Pons (tissue), 1 donor: ENCODE measurements at regions not wholly inside any gene's neighbourhood (a gene's known extent, or its start where the extent isn't known, plus 50 kb on each side); places are given as distances from the start of the nearest gene placed in this dataset.
"Not testable (repeated sequence)": the region's sequence is repeated elsewhere in the genome, so short reads cannot be mapped to it uniquely, and the experiment has no call there.

Experiments
- DNase-seq: peaks from one replicate; pipeline ENCODE4 v3.0.0-alpha.2; 2016; ENCODE audit warnings: low spot score

DNA sequence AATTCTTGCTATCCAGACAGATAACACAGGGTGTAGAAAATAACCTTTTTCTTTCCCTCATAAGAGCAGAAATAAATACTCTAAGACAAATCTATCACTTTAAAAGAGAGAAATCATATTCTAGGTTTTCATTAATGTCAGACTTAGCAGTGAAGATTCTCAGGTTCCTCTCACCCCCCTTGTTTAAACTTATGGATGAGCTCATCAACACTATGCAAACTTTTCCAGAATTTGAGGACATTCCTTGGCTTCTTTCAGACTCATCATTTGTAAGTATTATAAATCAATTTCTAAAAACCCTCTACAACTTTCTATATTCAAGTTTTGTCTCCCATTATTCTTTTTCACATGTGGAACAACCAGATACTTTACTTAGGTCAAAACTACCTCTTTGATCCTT is 374.9 kb upstream of the TRPC7 start:
- no peak for DNase-seq

DNA sequence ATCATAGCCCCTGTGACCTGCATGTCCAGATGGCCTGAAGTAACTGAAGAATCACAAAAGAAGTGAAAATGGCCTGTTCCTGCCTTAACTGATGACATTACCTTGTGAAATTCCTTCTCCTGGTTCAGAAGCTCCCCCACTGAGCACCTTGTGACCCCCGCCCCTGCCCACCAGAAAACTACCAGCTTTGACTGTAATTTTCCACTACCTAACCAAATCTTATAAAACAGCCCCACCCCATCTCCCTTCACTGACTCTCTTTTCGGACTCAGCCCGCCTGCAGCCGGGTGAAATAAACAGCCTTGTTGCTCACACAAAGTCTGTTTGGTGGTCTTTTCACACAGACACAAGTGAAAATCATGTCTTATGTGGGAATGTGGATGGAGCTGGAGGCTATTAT is 373.9 kb upstream of the TRPC7 start:
- DNase-seq, result not testable (repeated sequence)

DNA sequence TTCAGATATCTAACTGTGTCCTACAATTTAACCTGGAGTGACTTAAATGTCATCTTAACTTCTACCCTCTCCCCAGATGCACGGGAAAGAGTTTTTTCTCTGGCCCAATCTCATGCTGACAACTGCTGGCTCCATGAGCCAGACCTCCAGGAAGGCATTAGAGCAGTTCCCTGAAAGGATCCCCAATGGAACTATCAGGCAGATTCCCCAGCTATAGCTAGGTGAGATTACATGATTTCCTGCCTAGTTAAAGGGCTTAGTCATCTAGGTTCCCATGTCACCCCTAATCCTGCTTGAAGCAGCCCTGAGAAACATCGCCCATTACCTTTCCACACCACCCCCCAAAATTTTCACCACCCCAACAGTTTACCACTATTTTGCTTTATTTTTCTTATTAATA is 373.5 kb upstream of the TRPC7 start:
- no peak for DNase-seq

DNA sequence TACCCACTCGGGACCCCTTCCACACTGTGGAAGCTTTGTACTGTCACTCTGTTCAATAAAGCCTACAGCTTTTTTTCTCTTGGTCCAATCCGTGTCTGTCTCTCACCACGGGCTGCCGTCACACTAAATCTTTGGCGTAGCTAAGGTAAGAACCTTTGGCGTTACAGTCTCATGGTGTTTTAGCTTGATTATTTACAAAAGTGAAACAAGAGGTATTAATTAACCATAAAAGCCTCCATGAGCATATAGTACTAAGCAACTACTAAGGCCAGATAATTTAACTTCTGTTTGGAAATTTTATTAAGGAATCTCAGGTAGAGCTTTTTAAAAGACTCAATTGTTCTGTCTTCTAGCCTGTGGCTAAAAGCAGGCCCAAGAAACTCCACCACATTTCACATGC is 370.7 kb upstream of the TRPC7 start:
- no peak for DNase-seq

DNA sequence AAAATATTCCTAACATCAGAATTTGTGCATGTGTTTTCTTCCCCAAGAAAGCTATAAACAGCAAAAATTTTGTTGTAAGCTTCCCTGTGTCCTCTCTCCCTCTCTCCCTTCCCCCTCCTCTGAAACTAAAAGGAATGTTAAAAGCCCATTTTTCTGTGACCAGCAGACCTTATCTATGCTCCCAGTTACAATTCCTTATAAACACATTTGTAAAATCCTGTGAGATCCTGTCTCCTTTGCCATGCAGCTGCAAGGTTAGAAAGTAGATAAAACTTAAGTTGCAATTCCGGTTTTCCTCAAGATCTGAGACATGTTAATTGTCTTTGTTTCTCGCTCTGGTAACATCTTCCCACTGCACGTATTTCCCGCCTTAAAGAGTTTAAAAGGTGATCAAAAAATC is 370.3 kb upstream of the TRPC7 start:
- DNase-seq, result not testable (repeated sequence)

DNA sequence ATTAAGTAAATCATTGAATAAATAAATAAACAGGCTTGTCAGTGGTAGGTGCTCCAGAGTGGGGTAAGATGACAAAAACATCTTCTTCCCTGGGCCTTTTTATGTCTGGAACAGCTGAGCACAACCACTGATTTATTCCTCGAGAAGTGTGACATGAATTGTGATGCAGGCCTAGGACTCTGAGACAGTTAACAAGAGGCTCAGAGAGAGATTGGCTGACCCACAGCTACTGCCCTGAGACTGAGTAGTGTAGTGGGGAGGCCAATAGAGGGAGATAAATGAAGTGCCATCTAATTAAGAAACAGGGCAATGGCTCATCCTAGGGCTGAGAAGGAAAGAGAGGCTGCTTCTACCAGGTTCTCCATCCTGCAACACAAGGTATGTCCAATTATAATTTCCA is 369.3 kb upstream of the TRPC7 start:
- no peak for DNase-seq

DNA sequence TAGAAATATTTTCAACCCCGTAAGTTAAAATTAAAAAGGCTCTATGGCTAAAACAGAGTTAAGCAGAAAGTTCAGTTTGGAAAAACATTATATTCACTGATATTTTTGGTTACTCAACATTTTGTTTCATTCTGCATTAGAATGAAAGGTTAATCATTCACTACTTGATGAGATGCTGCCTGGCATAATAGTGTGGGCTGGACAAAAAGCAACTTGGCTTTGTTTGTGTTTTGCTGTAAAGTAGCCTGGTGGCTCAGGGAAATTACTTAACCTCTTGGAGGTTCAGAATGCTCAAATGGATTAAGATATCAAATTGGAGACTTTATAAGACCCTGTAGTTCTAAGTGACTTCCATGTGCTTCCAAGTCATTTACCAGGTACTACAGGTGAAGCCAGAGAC is 367.4 kb upstream of the TRPC7 start:
- no peak for DNase-seq

DNA sequence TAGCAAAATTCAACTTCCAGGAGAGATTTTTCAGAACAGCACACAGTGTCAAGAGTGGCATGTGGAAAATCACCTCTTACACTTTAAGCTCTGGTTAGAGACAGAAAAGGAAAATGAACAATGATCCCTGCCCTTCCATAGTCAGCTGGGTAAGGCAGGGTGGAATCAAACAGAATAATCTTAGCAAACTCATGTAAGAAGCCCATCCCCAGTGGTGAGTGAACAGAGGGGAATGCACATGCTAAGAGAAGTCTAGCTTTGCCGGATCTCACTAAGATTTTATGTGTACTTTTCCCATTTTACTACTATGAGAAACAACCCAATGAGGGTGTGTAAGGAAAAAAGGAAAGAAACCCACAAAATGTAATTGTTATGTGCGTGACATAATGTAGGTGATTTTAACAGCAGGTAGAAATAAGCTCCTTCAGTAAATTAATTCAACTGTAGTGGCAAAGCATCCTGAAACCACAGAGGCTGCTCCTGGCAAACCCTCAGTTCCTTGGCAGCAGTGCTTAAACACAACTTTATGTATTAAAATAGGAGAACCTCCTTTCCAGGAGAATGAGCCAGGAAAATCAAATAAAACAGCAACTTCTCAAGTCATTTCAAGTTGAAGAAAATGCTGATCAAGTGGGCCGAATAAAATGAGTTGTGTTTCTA is 366.0 kb upstream of the TRPC7 start:
- peak; percentile 12 for DNase-seq

DNA sequence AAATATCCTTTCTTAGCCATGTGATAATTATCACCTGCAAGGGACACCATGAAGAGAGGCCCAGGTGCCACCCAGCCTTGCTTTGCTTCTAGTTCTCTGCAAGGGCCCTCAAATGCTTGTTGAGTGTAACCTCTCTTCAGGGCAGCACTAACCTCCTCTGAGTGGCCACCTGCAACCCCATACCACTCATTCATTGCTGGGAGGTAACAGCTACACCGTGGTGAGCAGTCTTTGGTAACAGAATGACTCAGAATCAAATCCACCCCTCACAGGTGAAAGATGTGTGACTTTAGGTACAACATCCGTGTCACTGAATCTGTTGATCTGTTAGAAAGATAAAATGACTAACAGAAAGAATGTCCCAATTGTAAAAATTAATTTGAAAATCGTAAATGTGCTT is 365.1 kb upstream of the TRPC7 start:
- DNase-seq, result no peak

DNA sequence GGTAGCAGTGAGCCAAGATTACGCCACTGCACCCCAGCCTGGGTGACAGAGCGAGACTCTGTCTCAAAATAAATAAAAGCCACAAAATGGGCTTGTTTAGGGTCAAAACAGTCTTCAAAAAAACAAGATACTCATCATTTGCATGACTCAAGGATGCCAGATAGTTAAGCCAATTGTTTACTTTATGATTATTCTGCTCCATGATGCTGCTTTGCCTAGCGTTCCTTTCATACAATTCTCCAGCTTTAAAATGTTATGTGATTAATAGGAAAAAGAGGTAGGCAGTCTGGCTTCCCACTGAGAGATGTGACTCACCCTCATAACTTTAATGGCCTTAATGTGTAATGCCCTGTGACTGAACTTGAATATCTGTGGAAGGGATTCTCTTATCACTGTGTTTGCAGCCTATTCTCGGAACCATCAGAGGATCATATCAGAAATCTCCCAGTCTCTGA is 364.6 kb upstream of the TRPC7 start:
- DNase-seq, result no peak

DNA sequence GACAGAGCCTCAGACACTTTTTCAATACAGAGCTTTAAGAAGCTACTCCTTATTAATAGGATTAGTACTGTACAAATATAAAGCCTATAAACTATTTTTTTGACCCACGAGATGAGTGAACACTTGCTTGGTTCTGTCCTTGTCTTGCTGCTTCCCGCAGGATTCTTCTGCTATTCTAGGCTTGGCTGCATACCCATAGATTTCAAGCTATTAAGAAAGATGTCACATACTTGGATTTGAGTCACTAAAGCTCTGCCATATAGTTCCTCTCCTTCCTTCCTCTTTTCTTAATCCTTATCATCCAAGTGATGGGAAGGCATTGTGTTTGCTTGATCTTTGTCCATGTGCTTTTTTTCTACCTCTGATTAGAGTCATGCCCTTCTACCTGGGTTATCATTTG is 361.2 kb upstream of the TRPC7 start:
- no peak for DNase-seq

DNA sequence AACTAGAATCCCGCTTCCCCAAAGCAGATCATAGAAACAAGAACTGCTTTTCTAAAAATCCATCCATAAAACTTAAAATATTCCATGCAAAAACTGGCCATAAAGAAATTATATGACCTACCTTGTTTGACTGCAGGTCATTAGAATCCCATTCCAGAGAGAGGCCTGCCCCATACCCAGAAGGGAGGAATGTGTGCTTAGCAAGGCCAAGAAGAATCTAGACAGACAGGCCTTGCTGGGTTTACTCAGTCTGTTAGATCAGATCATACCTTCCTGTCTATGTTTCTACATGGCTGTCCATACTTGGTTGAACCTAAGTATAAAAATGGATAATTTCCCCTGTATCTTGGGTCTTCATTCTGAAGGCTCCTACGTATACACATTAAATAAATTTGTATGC is 358.8 kb upstream of the TRPC7 start:
- no peak for DNase-seq

DNA sequence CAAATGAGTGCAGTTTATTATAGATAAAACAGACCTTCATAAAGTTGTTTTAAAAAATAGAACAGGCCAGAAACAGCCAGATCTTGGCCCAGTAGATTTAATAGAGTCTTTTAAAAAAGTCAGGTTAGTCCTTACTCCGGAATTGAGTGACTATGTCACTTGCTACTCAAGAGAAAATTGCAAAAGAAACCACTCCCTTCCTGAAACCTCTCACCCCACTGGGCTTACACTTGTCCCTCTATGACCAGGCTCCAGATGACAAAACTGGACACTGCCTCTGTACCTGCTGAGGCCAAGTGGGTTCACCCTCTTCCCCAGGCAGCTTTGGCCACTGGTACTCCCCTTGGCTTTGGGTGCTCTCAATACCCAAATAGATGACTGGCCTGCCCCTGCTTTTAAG is 357.2 kb upstream of the TRPC7 start:
- no peak for DNase-seq

DNA sequence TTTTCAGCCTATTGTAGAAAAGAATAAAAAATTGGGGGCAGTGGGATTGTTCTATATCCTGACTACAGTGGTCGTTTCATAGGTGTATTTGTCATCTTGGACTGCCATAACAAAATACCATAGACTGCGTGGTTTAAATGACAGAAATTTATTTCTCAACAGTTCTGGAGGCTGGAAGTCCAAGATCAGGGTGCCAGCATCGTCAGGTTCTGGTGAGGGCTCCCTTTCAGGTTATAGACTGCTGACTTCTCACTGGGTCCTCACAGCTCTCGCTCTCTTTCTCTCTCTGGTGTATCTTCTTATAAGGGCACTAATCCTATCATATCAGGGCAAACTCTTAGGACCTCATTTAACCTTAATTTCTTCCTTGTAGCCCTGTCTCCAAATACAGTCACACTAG is 356.7 kb upstream of the TRPC7 start:
- no peak for DNase-seq

DNA sequence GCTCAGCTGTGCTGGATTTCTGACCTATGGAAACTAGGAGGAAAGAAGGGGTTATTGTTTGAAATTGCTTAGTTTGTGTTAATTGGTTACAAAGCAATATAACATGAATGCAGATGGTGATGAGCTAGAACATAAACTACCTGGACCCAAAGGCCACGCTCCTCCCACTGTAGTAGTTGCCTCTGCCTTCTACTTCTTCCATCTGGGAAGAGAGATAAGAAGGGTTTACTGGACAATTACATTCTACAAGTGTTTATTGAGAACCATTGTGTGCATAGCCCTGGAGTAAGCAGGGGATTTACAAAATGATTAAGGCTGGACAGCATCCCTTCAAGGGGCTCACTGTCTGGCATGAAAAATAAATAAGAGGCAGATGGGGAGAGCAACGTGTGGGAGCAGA is 355.3 kb upstream of the TRPC7 start:
- no peak for DNase-seq

DNA sequence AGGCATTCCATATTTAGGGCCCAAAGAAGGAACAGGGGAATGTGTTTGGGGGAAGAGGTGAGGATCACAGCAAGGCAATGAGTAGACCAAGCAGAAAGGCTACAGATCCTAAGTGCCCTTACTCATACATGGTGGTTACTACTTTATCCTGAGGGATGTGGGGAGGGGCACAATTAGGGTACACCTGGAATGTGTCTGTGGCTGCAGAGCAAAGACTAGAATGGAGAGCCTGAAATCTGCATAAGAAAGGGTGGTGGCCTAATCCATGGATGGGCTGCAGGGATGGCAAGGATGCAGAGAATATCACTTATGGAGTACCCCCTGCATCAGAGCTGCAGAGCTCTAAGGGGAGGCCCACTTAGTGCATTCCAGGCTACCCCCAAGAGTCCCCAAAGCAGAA is 352.6 kb upstream of the TRPC7 start:
- no peak for DNase-seq

DNA sequence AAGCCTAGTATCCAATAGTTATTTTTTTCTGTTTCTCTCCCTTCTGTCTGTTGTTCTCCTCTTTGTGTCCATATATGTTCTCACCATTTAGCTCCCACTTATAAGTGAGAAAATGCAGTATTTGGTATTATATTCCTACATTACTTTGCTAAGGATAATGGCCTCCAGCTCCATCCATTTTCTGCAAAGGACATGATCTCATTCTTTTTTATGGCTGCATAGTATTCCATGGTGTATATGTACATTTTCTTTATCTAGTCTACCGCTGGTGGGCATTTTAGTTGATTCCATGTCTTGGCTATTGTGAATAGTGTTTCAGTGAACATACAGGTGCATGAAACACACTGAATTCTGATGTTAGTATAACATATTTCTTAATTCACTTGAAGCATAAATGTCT is 348.9 kb upstream of the TRPC7 start:
- no peak for DNase-seq

DNA sequence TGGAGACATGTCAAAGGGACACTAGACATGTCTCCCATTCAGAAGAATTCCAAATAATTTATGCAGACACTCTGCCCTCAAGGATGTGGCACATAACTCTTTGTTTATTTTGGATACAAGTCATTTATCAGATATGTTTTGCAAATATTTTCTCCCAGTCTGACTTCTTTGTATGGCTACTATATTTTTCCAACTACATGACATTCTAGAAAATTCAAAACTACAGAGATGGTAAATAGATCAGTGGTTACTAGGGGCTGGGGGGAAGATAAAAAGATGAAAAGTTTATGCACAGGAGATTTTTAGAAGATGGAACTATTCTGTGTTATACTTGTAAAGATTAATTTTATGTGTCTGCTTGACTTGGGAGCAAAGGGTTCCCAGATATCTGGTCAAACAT is 347.3 kb upstream of the TRPC7 start:
- DNase-seq, result no peak

DNA sequence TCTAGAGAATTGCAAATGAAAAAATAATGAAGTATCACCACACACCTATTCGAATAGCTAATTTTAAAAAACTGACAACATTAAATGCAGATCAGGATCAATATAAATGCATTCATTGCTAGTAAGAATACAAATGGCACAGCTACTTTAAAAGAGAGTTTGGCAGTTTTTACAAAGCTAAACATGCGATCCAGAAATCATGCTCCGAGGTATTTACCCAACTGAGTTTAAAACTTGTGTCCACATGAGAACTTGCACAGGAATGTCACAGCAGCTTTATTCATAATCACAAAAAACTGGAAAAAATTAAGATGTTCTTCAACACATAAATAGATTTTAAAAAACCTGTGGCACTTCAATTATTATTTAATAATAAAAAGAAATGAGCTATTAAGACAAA is 345.5 kb upstream of the TRPC7 start:
- DNase-seq, result no peak

DNA sequence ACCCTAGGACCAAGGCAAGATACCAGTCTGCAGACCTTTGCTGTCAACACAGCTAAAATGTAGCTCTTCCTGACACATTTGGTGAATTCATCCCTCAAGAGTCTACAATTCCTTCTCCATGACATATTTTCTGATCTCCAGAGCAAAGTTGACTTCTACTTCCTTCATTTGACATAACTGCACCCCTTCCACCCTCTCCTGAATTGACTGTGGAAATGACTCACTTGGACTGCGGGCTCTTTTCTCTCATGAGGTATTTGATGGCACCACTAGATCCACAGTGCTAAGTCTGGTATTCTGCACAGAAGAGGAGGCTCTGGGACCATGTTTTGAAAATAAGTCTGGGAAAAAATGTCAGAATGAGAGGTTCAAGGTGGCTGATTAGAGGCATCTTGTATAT is 338.4 kb upstream of the TRPC7 start:
- no peak for DNase-seq

DNA sequence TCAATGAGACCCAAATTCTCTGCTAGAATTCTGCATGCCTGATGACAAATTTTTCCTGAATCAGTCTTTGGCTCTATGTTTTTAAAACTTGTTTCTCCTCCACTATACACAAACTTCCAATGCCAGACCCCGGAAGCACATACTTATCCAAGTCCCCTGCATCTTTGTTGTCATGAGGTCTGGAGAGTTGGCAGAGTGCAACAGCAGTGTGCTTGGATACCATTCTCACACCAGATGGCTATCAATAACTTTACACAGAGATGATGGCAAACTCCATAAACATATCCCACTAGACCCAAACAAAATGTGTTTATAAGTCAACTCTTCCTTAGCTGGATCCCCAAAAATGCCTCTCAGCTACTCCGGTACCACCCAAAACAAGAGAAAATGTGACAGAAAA is 337.7 kb upstream of the TRPC7 start:
- DNase-seq, result no peak

DNA sequence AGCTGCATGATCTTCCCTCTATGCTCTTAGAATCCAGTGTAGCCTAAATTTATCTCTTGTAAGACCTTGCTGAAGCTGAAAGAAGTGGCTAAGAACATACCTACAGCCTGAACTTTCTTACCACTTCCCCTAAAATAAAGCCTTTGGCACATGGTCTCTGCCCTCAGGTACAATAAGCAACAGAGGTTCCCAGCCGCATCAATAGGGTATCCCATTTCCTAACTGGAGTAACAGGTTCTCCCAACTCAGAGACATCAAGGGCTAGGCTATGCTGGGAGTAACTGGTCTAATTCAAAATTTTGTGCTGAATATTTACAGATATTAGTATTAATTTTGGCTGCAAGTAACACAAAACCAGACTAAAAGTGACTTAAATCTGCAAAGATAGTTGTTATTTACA is 335.8 kb upstream of the TRPC7 start:
- DNase-seq, result no peak

DNA sequence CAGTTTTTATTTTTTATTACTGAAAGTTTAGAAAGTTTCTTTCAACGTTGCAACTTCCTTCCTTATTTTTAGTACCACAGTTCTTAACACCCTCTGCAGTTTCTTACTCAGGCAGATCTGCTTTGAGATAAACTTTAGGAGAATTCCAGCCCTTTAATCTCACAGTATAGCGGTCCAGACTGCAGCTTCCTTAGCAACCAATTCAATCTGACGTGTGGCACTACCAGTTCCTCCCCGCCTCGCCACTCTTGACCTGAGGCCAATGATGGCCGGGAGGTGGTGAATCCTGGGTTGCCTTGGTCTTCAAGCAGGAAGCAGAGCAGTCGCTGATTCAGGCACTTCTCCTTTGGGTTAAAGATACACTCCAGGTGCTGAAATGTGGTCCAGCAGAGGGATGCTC is 334.3 kb upstream of the TRPC7 start:
- no peak for DNase-seq

DNA sequence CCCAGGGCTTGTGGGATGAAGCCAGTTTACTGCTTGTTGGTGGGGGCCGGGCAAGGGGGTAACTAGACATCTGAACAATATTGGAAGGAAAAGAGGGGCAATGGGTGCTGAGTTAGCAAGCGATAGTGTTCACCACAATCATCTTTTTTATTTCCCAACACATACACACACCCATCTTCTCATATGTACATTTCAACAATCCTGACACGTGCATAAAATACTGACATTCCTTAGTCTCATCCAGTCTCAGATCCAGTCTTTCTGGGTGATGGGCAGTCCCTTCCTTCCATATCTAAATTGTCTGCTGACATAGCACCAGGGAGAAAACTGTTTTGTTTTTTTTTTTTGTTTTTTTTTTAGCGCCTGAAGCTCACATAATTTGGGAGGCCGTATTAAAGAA is 333.6 kb upstream of the TRPC7 start:
- DNase-seq, result no peak

DNA sequence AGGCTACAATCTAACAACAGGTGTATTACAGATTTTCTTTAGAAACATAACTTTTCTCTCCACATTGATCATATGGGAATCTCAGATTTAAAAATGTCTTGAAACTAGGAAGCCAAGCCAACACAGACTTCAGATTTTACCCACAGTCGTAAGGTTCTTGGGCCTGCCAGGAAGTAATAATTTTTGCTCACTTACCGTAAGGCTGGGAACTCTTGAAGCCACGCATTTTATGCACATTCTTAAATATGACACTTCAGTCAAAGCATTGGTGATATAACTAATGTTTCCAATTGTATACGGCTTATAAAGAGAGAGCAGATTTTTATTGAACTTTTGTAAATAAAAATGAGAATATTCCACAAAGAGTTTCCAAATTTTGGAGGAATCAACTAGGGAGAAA is 328.9 kb upstream of the TRPC7 start:
- DNase-seq, result no peak
